Activated CD8-positive, alpha-beta T cell treated with anti-CD3 and anti-CD28 coated beads for 36 hours (primary cell): ENCODE measurements at regions not wholly inside any gene's neighbourhood (a gene's known extent, or its start where the extent isn't known, plus 50 kb on each side); places are given as distances from the start of the nearest gene placed in this dataset.

Source experiments
- ATAC-seq: fragments of 200-7000 bp; cut with Tn5 transposase; one replicate; pipeline ENCODE4 v1.10.0; 2021; ENCODE audit warnings: mild to moderate bottlenecking, moderate library complexity
- CTCF ChIA-PET: fragments of 350-600 bp; sonication (Branson Sonifier 250); formaldehyde crosslinking; loops from one replicate; lab custom pipeline; 2021; ENCODE audit warnings: antibody characterized with exemption; lab: Charles Lee
- POLR2A ChIA-PET: fragments of 350-600 bp; sonication (Branson Sonifier 250); formaldehyde crosslinking; loops from one replicate; lab custom pipeline; 2021; ENCODE audit warnings: antibody characterized with exemption; lab: Charles Lee
- DNase-seq: peaks from one replicate; pipeline ENCODE4 v3.0.0-alpha.2; 2020
- H3K27ac Mint-ChIP-seq: one replicate; pipeline ENCODE4 v1.8.0; 2021; ENCODE audit warnings: mild to moderate bottlenecking, mixed read lengths
- H3K27me3 Mint-ChIP-seq: one replicate; pipeline ENCODE4 v1.8.0; 2021; ENCODE audit warnings: mixed read lengths
- H3K36me3 Mint-ChIP-seq: one replicate; pipeline ENCODE4 v1.8.0; 2021; ENCODE audit warnings: low read depth, mixed read lengths
- H3K4me1 Mint-ChIP-seq: one replicate; pipeline ENCODE4 v1.8.0; 2021; ENCODE audit warnings: low read depth, mixed read lengths
- H3K4me3 Mint-ChIP-seq: one replicate; pipeline ENCODE4 v1.8.0; 2021; ENCODE audit warnings: mild to moderate bottlenecking, moderate library complexity, mixed read lengths
- H3K9me3 Mint-ChIP-seq: one replicate; pipeline ENCODE4 v1.8.0; 2021; ENCODE audit warnings: mixed read lengths
- intact Hi-C: fragments of 100-400 bp; cut with micrococcal nuclease; formaldehyde crosslinking; loops from one replicate; pipeline ENCODE4 v1.10.0; 2022
- TF ChIP-seq, protein P1 (sequence below): fragments of 200-600 bp; IDR thresholded peaks from one replicate; pipeline ENCODE4 v1.8.0; 2022; ENCODE audit warnings: antibody characterized with exemption, mild to moderate bottlenecking

DNA sequence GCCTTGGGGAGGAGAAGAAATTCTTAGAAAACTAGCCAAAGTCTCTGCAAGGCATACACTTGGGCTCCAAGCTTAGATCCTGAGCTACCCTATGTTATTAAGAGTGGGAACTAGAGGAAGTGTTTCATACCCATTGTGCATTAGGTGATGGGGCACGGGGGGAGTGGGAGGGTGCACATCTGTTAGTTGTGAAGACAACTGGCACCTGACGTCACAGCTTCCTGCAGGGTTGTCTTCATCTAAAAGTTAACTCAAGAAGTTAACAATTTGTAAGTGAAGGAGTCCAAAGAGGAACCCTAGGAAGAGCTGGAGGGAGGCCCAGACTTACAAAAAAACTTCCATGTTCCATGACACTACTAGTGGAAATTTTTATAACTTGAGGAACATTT, 158.1 kb downstream of the ADRA2A start:
- H3K36me3 Mint-ChIP-seq, result no peaks in the 10 kb centered on the region
- no peak for ATAC-seq
- intact Hi-C loops, result no loop called here
- no peaks in the 10 kb centered on the region for H3K4me1 Mint-ChIP-seq
- no peak for DNase-seq
- ChIA-PET POLR2A (no interaction called here), CTCF (no interaction called here)
- H3K9me3 Mint-ChIP-seq, result no peaks in the 10 kb centered on the region
- no peak overlapping the region for H3K27ac Mint-ChIP-seq
- TF ChIP-seq, protein P1, sequence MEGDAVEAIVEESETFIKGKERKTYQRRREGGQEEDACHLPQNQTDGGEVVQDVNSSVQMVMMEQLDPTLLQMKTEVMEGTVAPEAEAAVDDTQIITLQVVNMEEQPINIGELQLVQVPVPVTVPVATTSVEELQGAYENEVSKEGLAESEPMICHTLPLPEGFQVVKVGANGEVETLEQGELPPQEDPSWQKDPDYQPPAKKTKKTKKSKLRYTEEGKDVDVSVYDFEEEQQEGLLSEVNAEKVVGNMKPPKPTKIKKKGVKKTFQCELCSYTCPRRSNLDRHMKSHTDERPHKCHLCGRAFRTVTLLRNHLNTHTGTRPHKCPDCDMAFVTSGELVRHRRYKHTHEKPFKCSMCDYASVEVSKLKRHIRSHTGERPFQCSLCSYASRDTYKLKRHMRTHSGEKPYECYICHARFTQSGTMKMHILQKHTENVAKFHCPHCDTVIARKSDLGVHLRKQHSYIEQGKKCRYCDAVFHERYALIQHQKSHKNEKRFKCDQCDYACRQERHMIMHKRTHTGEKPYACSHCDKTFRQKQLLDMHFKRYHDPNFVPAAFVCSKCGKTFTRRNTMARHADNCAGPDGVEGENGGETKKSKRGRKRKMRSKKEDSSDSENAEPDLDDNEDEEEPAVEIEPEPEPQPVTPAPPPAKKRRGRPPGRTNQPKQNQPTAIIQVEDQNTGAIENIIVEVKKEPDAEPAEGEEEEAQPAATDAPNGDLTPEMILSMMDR, result no peak
- H3K27me3 Mint-ChIP-seq, result peaks cover 14% of the 10 kb centered on the region
- H3K4me3 Mint-ChIP-seq, result no peak overlapping the region

DNA sequence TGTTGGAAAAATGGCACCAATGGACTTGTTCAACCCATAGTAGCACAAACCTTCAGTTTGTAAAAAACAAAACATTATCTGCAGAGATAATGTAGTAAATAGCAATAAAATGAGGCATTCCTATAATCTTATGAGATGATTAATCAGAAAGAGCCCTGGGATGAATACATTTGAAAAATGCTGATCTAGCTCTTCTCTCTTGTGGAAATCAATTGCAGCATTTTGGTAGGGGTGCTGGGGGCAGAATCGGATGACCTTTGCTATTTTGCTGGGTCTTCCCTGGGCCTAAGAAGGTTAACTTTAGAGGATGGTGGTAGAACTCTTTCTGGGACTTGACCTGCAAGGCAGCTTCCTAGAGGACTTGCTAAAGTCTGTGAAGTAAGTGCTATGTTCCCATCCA, 163.5 kb downstream of the ADRA2A start:
- Mint-ChIP-seq H3K27ac (no peak overlapping the region), H3K27me3 (peaks cover 10% of the 10 kb centered on the region), H3K9me3 (no peaks in the 10 kb centered on the region), H3K36me3 (no peaks in the 10 kb centered on the region), H3K4me1 (no peaks in the 10 kb centered on the region), H3K4me3 (no peak overlapping the region)
- TF ChIP-seq, protein P1, result no peak
- intact Hi-C loops, result no loop called here
- ChIA-PET CTCF (interaction anchor here (1.6 kb wide), 1 partner anchor 18 kb away, joined by 4 read pairs; no protein-coding TSS in a partner anchor), POLR2A (no interaction called here)
- no peak for ATAC-seq
- no peak for DNase-seq

DNA sequence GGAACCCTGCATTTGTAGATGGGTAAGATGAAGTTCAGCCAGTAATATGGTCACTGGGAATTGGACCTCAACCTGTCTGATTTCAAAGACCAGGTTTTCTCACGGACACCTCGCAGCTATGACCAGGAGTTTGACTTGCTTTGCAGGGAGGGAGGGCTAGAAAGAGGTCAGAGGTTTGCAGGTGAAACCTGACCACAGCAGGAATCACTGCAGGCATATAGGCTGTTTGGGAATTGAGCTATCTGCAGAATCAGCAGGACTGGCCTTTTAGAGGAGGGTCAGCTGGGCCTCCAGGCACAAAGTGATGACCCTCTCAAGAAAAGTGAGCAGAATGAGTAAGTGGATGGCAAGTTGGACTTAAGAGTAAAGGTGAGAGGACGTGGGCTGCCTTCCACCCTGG, 166.3 kb downstream of the ADRA2A start:
- ChIA-PET POLR2A (no interaction called here), CTCF (no interaction called here)
- H3K9me3 Mint-ChIP-seq, result no peaks in the 10 kb centered on the region
- peaks cover 13% of the 10 kb centered on the region for H3K27me3 Mint-ChIP-seq
- no peaks in the 10 kb centered on the region for H3K36me3 Mint-ChIP-seq
- TF ChIP-seq, protein P1, result no peak
- no peaks in the 10 kb centered on the region for H3K4me1 Mint-ChIP-seq
- no peak overlapping the region for H3K4me3 Mint-ChIP-seq
- intact Hi-C loops, result no loop called here
- DNase-seq (no peak), ATAC-seq (no peak)
- H3K27ac Mint-ChIP-seq, result no peak overlapping the region

DNA sequence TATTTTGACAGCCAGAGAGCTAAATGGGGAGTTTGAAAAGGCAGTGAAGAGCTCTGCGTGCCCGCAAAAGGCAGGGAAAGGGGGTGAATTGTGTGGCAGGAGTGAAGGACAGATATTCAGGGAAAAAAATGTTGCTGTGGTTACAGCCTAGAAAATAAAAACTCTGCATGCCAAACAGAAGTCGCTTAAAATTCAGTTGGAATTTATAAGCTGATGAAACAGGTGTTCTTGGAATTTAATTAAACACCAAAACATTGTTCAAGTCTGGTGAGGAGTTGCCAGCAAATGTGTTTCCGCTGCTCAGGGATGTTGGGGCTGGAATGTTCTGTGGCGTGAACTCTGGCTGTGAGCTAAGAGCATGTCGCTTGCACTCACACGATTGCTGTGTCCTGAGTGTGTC, 169.3 kb downstream of the ADRA2A start:
- Mint-ChIP-seq H3K27me3 (peaks cover 8% of the 10 kb centered on the region), H3K4me1 (no peaks in the 10 kb centered on the region), H3K9me3 (no peaks in the 10 kb centered on the region), H3K36me3 (no peaks in the 10 kb centered on the region), H3K27ac (no peak overlapping the region), H3K4me3 (no peak overlapping the region)
- ChIA-PET CTCF (interaction anchor here (1.0 to 1.3 kb wide), 2 partner anchors 99 to 170 kb away, joined by 3 read pairs; no protein-coding TSS in a partner anchor), POLR2A (interaction anchor here (1.2 kb wide), 1 partner anchor 9 kb away, joined by 3 read pairs; no protein-coding TSS in a partner anchor)
- intact Hi-C loops, result no loop called here
- ATAC-seq (no peak), DNase-seq (no peak)
- TF ChIP-seq, protein P1, result no peak

DNA sequence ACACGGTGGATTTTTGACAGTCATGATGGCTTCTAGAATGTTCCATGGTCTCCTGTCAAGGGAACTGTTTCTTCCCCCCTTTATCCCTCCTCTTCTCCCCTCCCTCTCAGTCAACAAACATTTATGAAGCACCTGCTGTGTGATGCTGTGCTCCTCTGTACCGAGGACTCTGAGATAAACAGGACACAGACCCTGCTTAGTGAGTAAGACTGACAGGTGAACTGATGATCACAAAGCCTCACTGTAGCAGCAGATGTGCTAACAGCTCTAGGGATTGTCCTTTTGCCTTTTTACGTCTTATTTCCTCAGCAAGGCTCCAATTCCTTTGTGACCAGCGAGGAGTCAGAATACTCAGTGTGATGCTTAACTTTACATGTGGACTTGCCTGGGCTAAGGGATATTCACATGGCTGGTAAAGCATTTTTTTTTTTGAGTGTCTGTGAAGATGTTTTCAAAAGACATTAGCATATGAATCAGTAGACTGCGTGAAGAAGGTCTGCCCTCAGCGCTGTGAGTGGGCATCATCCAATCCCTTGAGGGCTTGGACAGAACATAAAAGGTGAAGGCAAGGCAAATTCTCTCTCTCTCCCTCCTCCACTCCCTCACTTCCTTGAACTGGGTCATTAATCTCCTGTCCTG, 170.1 kb downstream of the ADRA2A start:
- ATAC-seq, result no peak
- Mint-ChIP-seq H3K36me3 (no peaks in the 10 kb centered on the region), H3K4me1 (no peaks in the 10 kb centered on the region), H3K4me3 (no peak overlapping the region), H3K27me3 (peaks cover 10% of the 10 kb centered on the region), H3K27ac (no peak overlapping the region), H3K9me3 (no peaks in the 10 kb centered on the region)
- DNase-seq, result no peak
- POLR2A ChIA-PET, result interaction anchor here (1.2 kb wide), 1 partner anchor 8 kb away, joined by 3 read pairs; no protein-coding TSS in a partner anchor
- TF ChIP-seq, protein P1, result no peak
- CTCF ChIA-PET, result interaction anchor here (1.3 kb wide), 1 partner anchor 98 kb away, joined by 3 read pairs; no protein-coding TSS in a partner anchor
- intact Hi-C loops, result no loop called here
